GM12874 (cell line): ENCODE measurements at regions not wholly inside any gene's neighbourhood (a gene's known extent, or its start where the extent isn't known, plus 50 kb on each side); places are given as distances from the start of the nearest gene placed in this dataset.
A peak's percentile ranks its signal among the peaks of the same experiment; 100 is the strongest.

Source experiments
- TF ChIP-seq, protein P1 (sequence below): IDR thresholded peaks from 2 replicates; pipeline ENCODE4 v1.5.1; 2011; ENCODE audit warnings: low read depth, mild to moderate bottlenecking, control low read depth, low read length, moderate library complexity; ENCODE audit not compliant: insufficient read depth

- TF ChIP-seq, protein P1, sequence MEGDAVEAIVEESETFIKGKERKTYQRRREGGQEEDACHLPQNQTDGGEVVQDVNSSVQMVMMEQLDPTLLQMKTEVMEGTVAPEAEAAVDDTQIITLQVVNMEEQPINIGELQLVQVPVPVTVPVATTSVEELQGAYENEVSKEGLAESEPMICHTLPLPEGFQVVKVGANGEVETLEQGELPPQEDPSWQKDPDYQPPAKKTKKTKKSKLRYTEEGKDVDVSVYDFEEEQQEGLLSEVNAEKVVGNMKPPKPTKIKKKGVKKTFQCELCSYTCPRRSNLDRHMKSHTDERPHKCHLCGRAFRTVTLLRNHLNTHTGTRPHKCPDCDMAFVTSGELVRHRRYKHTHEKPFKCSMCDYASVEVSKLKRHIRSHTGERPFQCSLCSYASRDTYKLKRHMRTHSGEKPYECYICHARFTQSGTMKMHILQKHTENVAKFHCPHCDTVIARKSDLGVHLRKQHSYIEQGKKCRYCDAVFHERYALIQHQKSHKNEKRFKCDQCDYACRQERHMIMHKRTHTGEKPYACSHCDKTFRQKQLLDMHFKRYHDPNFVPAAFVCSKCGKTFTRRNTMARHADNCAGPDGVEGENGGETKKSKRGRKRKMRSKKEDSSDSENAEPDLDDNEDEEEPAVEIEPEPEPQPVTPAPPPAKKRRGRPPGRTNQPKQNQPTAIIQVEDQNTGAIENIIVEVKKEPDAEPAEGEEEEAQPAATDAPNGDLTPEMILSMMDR, result no peak
Observed at GRCh38 chr13:53143757-53144339, 115.2 kb downstream of the OLFM4 start.

- TF ChIP-seq, protein P1, result no peak
Observed at GRCh38 chr13:53144826-53145225, 116.2 kb downstream of the OLFM4 start.

- TF ChIP-seq, protein P1, result no peak
Observed at GRCh38 chr13:53150568-53150967, 122.0 kb downstream of the OLFM4 start.

DNA sequence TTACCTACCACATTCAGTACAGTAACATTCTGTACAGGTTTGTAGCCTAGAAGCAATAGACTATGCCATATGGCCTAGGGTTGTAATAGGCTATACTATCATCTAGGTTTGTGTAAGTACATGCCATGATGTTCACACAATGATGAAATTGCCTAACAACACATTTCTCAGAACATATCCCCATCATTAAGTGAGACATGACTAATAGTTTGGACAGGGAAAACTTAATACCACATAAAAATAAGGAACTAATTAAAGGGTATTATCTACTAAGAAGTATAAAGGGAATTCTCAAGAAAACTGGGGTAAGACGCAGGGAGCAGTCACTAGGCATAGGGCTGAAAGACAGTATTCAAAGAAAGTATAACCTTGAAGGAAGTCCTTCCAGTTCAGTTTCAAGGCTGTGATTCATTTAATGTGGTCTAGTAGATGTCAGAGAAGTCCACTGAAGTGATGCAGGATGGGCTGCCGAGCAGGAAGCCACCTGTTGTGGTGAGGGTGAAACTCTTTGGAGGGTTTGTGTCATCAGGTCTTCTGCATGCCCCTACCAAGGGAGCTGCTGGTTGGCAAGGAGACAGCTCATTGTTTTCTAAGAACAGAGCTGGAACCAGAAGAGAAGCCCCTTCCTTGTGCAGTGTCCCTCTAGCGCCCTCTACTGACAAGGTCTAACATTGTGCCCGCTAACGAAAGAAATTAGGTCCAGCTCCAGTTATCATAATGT lies 122.9 kb downstream of the OLFM4 start:
- TF ChIP-seq, protein P1, result peak; percentile 81

- TF ChIP-seq, protein P1, result no peak
Observed at GRCh38 chr13:53152057-53152421, 123.4 kb downstream of the OLFM4 start.

- TF ChIP-seq, protein P1, result no peak
Observed at GRCh38 chr13:53158201-53158600, 129.6 kb downstream of the OLFM4 start.

- TF ChIP-seq, protein P1, result no peak
Observed at GRCh38 chr13:53159431-53159830, 130.8 kb downstream of the OLFM4 start.
